OCI-LY7 (cell line): ENCODE measurements at regions not wholly inside any gene's neighbourhood (a gene's known extent, or its start where the extent isn't known, plus 50 kb on each side); places are given as distances from the start of the nearest gene placed in this dataset.

Source experiments
- EZH2phosphoT487 ChIP-seq: fragments of 200-600 bp; sonication (generic); IDR thresholded peaks from 2 replicates; pipeline ENCODE4 v1.6.1; 2018; ENCODE audit warnings: low read depth, borderline replicate concordance, mild to moderate bottlenecking, mixed run types, antibody characterized with exemption, low read length, moderate library complexity, mixed read lengths
- TF ChIP-seq, protein P1 (sequence below): fragments of 200-600 bp; sonication (generic); conservative IDR thresholded peaks from 2 replicates; pipeline ENCODE4 v1.5.1; 2014; ENCODE audit warnings: mild to moderate bottlenecking, antibody characterized with exemption, low read length, moderate library complexity, mixed read lengths

DNA sequence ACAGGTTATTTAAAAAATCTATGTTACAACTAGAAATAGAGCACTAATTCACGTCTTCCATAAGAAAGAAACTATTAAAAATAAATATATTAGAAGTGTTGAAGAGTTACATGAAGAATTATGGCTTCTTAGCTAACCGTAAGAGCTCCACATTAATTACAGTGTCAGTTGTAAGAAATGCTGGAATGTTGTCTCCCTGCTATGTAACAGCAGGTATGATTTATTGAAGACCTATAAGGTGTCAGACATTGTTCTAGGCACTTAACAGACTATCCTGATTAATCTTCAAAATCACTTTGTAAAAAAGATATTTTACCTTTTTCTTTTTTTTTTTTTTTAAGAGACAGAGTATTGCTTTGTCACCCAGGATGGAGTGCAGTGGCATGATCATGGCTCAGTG lies 75.8 kb upstream of the NEBL start:
- TF ChIP-seq, protein P1, sequence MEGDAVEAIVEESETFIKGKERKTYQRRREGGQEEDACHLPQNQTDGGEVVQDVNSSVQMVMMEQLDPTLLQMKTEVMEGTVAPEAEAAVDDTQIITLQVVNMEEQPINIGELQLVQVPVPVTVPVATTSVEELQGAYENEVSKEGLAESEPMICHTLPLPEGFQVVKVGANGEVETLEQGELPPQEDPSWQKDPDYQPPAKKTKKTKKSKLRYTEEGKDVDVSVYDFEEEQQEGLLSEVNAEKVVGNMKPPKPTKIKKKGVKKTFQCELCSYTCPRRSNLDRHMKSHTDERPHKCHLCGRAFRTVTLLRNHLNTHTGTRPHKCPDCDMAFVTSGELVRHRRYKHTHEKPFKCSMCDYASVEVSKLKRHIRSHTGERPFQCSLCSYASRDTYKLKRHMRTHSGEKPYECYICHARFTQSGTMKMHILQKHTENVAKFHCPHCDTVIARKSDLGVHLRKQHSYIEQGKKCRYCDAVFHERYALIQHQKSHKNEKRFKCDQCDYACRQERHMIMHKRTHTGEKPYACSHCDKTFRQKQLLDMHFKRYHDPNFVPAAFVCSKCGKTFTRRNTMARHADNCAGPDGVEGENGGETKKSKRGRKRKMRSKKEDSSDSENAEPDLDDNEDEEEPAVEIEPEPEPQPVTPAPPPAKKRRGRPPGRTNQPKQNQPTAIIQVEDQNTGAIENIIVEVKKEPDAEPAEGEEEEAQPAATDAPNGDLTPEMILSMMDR: no peak
- no peak for TF ChIP-seq EZH2phosphoT487
